OCI-LY1 (cell line): ENCODE measurements at regions not wholly inside any gene's neighbourhood (a gene's known extent, or its start where the extent isn't known, plus 50 kb on each side); places are given as distances from the start of the nearest gene placed in this dataset.

Experiments
- CTCF ChIP-seq: fragments of 200-600 bp; sonication (generic), shearing (Covaris generic); IDR thresholded peaks from 2 replicates; pipeline ENCODE4 v1.5.1; 2017; ENCODE audit warnings: mild to moderate bottlenecking, antibody characterized with exemption, low read length, moderate library complexity, mixed read lengths
- EZH2 ChIP-seq: fragments of 200-600 bp; sonication (generic), shearing (Covaris generic); IDR thresholded peaks from 2 replicates; pipeline ENCODE4 v1.8.0; 2017; ENCODE audit warnings: borderline replicate concordance, mixed run types, mild to moderate bottlenecking, antibody characterized with exemption, low read length, moderate library complexity, mixed read lengths

GRCh38 chr10:16360001-16360400, 76.8 kb upstream of the PTER start:
- no peak for TF ChIP-seq CTCF
- no peak for TF ChIP-seq EZH2
